Activated naive CD4-positive, alpha-beta T cell treated with anti-CD3 and anti-CD28 coated beads, Interleukin-2, amount 50 U/mL, for 72 hours (primary cell): ENCODE measurements at regions not wholly inside any gene's neighbourhood (a gene's known extent, or its start where the extent isn't known, plus 50 kb on each side); places are given as distances from the start of the nearest gene placed in this dataset.
"Not testable (repeated sequence)": the region's sequence is repeated elsewhere in the genome, so short reads cannot be mapped to it uniquely, and the experiment has no call there.

ENCODE experiments used
- ATAC-seq, 2 donors: fragments of 150-1000 bp; cut with Tn5 transposase; 2 replicates each; pipeline ENCODE4 v1.10.0; 2021; ENCODE audit warnings: mild to moderate bottlenecking in 2 of 2, moderate library complexity in 2 of 2
- DNase-seq, 2 donors: peaks; one replicate each; pipeline ENCODE4 v3.0.0; 2021 to 2022; ENCODE audit warnings: low spot score in 2 of 2
- H3K27ac Mint-ChIP-seq, 2 donors: one replicate each; pipeline ENCODE4 v1.8.0; 2022; ENCODE audit warnings: mild to moderate bottlenecking in 2 of 2, mixed read lengths in 2 of 2
- H3K36me3 Mint-ChIP-seq, 2 donors: one replicate each; pipeline ENCODE4 v1.8.0; 2022; ENCODE audit warnings: mixed read lengths in 2 of 2
- H3K9me3 Mint-ChIP-seq, 2 donors: one replicate each; pipeline ENCODE4 v1.8.0; 2022; ENCODE audit warnings: mixed read lengths in 2 of 2

DNA sequence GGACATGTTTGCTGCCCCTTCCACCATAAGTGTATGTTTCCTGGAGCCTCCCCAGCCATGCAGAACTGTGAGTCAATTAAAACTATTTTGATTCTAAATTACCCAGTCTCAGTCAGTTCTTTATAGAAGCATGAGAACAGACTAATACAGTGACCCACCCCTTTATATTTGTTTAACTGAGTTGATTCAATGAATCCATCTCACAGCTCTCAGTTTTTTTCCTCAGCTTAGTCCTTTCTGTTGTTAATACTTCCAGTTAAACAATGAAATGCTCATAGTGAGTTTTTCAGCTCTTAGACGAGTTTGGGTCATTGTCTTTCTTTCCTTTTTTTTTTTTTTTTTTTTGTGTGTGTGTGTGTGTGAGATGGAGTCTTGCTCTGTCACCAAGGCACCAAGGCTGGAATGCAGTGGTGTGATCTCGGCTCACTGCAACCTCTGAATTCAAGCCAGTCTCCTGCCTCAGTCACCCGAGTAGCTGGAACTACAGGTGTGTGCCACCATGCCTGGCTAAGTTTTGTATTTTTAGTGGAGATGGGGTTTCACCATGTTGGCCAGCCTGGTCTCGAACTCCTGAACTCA, 627.4 kb downstream of the SPATA31A7 start:
- H3K36me3 Mint-ChIP-seq, DNase-seq, ATAC-seq, H3K27ac Mint-ChIP-seq, H3K9me3 Mint-ChIP-seq: not testable (repeated sequence)

DNA sequence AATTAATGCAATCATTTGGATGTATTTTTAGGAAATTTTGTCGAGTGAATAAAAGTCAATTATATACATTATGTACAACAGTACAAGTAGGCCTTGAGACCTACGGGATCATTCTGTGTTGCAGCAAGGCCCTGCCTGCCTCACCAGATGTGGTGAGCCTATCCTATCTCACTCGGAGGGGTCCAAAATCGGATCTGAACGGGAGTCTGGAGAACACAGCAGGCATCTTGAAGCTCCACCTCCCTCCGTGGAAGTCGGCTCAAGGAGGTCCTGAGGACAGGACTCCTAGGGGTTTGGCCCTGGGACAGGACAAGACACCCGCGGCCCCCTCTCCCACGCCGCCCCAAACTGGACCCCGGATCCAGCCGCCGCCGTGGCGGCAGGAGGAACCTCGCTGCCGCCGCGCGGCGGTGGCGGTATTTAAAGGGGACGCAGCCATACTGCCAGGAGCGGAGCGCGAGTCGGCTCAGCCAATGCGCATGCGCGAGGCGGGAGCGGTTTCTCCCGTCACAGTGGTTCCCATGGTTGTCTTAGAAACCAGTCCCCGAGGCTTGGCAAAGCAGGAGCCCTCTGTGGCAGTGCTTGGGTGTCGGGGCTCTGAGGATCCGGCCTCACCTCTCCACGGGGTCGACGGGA, 663.9 kb downstream of the SPATA31A7 start:
- not testable (repeated sequence) for H3K27ac Mint-ChIP-seq, H3K9me3 Mint-ChIP-seq, H3K36me3 Mint-ChIP-seq
- peak; percentile 87 to 89 for DNase-seq
- ATAC-seq, result peak; percentile 64 to 65

DNA sequence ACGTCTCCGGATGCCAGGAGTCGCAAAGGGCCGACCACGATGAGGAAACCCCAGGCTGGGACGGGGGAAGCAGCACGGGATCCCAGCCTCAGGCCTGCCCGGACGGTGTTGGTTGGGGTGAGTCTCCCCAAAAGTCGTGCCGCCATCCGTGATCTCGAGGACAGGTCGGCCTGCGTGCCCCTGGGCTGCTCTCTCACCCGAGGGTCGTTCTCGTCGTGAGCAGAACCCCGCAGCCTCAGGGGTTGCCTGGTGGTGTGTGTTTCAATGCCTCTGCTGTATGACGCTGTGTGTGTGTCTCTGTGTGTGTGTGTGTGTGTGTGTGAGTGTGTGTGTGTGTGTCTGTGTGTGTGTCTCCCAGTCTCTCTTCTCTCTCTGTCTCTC, 664.4 kb downstream of the SPATA31A7 start:
- not testable (repeated sequence) for H3K9me3 Mint-ChIP-seq, H3K27ac Mint-ChIP-seq, H3K36me3 Mint-ChIP-seq, ATAC-seq
- DNase-seq, result peak in 1 of 2 donors; percentile 43

DNA sequence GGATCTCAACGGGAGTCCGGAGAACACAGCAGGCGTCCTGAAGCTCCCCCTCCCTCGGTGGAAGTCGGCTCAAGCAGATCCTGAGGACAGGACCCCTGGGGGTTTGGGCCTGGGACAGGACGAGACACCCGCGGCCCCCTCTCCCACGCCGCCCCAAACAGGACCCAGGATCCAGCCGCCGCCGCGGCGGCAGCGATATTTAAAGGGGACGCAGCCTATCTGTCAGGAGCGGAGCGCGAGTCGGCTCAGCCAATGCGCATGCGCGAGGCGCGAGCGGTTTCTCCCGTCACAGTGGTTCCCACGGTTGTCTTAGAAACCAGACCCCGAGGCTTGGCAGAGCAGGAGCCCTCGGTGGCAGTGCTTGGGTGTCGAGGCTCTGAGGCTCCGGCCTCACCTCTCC, 666.4 kb downstream of the SPATA31A7 start:
- DNase-seq, H3K9me3 Mint-ChIP-seq, H3K36me3 Mint-ChIP-seq, H3K27ac Mint-ChIP-seq: not testable (repeated sequence)
- peak; percentile 70 to 84 for ATAC-seq

DNA sequence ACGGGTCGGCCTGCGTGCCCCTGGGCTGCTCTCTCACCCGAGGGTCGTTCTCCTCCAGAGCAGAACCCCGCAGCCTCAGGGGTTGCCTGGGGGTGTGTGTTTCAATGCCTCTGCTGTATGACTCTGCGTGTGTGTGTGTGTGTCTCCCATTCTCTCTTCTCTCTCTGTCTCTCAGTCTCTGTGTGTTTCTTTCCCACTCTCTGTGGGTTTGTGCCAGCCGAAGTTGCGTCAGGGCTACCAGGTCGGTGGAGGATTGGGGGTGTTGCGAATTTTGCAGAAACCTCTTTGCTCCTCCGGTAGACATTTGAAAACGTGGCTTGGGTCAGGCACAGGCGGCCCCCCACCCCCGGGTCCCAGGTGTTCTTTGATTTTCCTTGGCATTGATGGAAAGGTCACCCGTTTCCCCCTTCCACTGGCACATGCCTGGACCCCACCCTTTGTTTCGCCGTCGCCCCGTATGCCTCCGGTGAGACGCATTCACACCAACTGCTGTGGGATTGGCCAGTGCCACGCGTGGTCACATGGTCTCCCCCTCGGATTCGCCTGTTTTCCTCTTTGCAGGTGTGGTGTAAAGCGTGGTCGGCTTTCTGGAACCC, 667.1 kb downstream of the SPATA31A7 start:
- DNase-seq, result peak in 1 of 2 donors; percentile 37
- not testable (repeated sequence) for ATAC-seq, H3K27ac Mint-ChIP-seq, H3K9me3 Mint-ChIP-seq, H3K36me3 Mint-ChIP-seq

DNA sequence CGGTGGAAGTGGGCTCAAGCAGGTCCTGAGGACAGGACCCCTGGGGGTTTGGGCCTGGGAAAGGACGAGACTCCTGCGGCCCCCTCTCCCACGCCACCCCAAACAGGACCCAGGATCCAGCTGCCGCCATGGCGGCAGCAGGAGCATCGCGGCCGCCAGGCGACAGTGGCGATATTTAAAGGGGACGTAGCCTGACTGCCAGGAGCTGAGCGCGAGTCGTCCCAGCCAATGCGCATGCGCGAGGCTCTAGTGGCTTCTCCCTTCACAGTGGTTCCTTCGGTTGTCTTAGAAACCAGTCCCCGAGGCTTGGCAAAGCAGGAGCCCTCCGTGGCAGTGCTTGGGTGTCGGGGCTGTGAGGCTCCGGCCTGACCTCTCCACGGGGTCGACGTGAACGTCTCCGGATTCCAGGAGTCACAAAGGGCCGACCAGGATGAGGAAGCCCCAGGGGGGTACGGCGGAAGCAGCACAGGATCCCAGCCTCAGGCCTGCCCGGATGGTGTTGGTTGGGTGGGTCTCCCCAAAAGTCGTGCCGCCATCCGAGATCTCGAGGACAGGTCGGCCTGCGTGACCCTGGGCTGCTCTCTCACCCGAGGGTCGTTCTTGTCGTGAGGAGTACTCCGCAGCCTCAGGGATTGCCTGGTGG, 668.0 kb downstream of the SPATA31A7 start:
- peak; percentile 78 to 85 for ATAC-seq
- not testable (repeated sequence) for H3K9me3 Mint-ChIP-seq, H3K36me3 Mint-ChIP-seq, H3K27ac Mint-ChIP-seq, DNase-seq

DNA sequence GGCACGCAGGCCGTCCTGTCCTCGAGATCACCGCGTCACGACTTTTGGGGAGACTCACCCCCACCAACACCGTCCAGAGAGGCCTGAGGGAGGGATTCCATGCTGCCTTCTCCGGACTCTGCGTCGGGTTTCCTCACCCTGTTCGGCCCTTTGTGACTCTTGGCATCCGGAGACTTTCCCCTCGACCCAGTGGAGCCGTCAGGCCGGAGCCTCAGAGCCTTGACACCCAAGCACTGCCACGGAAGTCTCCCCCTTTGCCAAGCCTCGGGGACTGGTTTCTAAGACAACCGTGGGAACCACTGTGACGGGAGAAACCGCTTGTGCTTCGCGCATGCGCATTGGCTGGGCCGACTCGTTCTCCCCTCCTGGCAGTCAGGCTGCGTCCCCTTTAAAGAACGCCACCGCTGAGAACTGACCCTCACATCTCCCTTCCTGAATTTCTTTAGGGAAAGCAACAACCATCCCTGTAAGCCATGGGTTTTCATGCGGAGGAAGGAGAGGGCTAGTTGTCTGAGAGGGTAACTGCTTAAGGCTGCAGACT, 672.7 kb downstream of the SPATA31A7 start:
- not testable (repeated sequence) for H3K27ac Mint-ChIP-seq, H3K9me3 Mint-ChIP-seq, H3K36me3 Mint-ChIP-seq, ATAC-seq
- peak in 1 of 2 donors; percentile 54 for DNase-seq

DNA sequence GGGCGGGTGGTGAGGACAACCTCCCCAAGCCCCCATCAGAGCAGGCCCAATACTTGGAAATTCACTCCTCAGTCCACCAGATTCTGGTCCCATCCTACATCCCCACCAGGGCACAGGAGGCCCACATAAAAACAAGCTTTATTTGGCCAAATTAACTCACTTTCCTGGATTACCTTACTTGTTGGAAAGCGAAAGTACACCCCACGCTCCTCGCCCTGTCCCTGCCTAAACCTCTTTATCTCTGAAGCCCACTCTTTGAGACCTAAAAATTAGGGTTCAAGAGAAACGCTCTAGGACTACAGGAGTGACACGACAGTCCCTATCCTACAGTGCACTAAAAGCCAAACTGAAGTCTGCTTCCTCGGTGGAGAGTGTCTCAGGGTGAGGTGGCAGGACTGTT, 674.6 kb downstream of the SPATA31A7 start:
- H3K9me3 Mint-ChIP-seq, H3K36me3 Mint-ChIP-seq, ATAC-seq, H3K27ac Mint-ChIP-seq: not testable (repeated sequence)
- peak in 1 of 2 donors; percentile 2 for DNase-seq

DNA sequence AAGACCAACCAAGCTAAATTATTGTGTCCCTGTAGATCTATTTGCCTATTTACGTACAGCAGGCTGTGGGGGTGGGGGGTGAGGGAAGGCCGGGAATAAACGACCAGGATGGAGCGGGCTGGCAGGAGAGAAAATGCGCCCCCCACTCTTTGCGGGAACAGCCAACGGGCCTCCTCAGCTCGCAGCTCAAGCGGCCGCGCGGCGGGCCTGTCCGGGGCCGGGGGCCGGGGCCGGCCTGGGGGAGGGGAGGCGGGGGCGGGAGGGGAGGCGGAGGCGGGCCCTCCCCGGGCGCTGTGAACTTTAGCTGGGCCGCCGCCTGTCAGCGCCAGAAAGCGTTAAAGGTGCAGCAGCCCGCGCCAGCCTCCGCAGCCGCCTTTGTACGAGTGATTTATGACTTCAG, 679.1 kb downstream of the SPATA31A7 start:
- not testable (repeated sequence) for H3K27ac Mint-ChIP-seq, H3K36me3 Mint-ChIP-seq, H3K9me3 Mint-ChIP-seq, DNase-seq, ATAC-seq

DNA sequence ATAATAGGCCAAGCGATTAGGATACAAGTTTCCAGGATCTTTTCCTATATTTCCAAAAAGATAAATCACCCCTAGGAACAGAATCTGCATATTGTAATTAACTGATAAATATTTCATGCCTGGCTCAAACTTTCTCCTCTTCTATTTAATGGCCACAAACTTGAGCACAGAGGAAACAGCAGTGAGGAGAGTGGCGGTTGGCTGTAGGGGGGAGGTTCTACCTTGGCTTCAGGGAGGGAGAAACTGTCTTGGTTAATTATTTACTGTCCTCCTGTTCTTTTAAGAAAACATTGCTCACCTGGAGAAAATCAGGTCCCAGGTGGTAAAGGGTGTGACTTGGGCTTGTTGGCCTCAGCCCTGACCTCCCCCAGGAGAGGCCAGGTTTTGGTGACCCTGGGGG, 682.5 kb downstream of the SPATA31A7 start:
- not testable (repeated sequence) for ATAC-seq, H3K27ac Mint-ChIP-seq, H3K9me3 Mint-ChIP-seq, DNase-seq, H3K36me3 Mint-ChIP-seq
